ENCODE measurements at regions not wholly inside any gene's neighbourhood (a gene's known extent, or its start where the extent isn't known, plus 50 kb on each side); places are given as distances from the start of the nearest gene placed in this dataset.

DNA sequence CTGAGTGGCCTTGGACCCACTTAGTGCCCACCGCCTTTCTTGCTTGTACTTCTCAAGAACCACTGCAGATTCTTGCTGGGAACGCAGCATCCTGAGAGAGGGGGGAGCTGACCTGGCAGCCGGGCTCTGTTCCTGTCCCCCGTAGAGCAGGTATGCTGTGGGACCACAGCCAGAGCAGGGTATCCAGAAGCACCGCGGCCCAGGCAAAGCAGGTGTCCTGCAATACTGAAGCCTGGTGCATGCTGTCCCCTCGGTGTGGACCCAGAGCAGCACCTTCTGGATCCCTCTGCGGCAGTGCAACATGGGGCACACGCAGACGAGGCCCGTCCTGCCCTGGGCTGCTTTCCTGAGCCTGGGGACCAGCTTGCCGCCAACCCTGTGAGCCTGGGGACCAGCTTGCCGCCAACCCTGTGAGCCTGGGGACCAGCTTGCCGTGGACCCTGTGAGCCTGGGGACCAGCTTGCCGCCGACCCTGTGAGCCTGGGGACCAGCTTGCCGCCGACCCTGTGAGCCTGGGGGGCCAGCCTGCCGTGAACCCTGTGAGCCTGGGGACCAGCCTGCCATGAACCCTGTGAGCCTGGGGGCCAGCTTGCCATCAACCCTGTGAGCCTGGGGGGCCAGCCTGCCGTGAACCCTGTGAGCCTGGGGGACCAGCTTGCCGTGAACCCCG lies 60.9 kb upstream of the ADGRA1 start:
- no peak for DNase-seq (ENCODE audit: low read depth, low spot score)
- ChIA-PET POLR2A (no interaction called here), CTCF (no interaction called here)
- no peak overlapping the region for H3K4me3 ChIP-seq (ENCODE audit: low read depth, low read length)
- TF ChIP-seq, protein P1, sequence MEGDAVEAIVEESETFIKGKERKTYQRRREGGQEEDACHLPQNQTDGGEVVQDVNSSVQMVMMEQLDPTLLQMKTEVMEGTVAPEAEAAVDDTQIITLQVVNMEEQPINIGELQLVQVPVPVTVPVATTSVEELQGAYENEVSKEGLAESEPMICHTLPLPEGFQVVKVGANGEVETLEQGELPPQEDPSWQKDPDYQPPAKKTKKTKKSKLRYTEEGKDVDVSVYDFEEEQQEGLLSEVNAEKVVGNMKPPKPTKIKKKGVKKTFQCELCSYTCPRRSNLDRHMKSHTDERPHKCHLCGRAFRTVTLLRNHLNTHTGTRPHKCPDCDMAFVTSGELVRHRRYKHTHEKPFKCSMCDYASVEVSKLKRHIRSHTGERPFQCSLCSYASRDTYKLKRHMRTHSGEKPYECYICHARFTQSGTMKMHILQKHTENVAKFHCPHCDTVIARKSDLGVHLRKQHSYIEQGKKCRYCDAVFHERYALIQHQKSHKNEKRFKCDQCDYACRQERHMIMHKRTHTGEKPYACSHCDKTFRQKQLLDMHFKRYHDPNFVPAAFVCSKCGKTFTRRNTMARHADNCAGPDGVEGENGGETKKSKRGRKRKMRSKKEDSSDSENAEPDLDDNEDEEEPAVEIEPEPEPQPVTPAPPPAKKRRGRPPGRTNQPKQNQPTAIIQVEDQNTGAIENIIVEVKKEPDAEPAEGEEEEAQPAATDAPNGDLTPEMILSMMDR (IDR thresholded peaks at IDR 0.05; ENCODE audit: insufficient read depth, low read length, missing control alignments) = no peak

DNA sequence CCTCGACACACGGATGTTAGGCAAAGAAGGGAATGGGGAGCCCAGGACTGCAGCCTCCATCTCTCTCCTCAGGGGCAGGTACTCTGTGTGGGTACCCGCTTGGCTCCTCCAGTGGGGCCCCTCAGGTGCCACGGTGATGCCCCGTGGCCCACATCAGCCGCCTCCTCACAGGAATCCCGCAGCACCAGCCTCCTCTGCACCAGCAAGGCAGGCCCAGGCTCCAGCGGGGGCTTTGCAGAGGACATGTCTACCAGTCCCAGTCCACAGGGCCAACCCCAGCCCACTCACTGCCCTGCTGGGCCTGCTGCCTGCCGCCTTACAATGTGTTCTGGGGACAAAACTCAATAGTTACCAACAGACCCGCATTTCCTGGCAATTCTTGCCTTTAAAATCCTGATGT lies 61.6 kb upstream of the ADGRA1 start:
- CTCF ChIA-PET = no interaction called here
- no peak for DNase-seq (ENCODE audit: low read depth, low spot score)

DNA sequence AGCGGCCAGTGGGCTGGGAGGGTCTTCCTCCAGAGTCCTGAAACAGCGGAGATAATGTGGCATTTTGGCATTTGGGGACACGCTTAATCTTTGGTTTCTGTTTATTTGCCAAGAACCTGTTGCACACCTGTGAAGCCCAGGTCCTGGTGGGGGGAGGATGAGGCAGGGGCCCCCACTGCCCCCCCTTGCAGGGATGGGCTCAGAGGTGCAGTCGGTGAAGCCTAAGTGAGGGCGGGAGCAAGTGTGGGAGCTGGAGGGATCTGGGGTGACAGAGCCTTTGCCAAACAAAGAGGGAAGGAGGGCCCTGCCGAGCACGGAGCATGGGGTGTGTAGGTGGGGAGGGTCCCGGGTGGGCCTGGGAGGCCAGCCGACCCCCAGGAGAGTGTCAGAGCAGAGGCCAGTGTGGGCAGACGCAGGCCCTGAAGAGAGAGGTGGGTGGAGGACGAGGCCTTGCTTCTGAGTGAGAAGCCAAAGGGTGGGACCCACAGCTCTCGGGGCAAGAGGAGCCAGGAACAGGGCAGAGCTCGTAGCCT lies 62.1 kb upstream of the ADGRA1 start:
- TF ChIP-seq, protein P1 (IDR thresholded peaks at IDR 0.05; ENCODE audit: insufficient read depth, low read length, missing control alignments) = no peak
- CTCF ChIA-PET = no interaction called here
- POLR2A ChIA-PET = no interaction called here
- DNase-seq (ENCODE audit: low read depth, low spot score) = no peak
- H3K4me3 ChIP-seq (ENCODE audit: low read depth, low read length) = no peak overlapping the region

More for the DNA sequence above, 61.6 kb upstream of the ADGRA1 start:
- TF ChIP-seq, protein P1 (IDR thresholded peaks at IDR 0.05; ENCODE audit: insufficient read depth, low read length, missing control alignments) = no peak
- POLR2A ChIA-PET = no interaction called here
- H3K4me3 ChIP-seq (ENCODE audit: low read depth, low read length) = no peak overlapping the region

DNA sequence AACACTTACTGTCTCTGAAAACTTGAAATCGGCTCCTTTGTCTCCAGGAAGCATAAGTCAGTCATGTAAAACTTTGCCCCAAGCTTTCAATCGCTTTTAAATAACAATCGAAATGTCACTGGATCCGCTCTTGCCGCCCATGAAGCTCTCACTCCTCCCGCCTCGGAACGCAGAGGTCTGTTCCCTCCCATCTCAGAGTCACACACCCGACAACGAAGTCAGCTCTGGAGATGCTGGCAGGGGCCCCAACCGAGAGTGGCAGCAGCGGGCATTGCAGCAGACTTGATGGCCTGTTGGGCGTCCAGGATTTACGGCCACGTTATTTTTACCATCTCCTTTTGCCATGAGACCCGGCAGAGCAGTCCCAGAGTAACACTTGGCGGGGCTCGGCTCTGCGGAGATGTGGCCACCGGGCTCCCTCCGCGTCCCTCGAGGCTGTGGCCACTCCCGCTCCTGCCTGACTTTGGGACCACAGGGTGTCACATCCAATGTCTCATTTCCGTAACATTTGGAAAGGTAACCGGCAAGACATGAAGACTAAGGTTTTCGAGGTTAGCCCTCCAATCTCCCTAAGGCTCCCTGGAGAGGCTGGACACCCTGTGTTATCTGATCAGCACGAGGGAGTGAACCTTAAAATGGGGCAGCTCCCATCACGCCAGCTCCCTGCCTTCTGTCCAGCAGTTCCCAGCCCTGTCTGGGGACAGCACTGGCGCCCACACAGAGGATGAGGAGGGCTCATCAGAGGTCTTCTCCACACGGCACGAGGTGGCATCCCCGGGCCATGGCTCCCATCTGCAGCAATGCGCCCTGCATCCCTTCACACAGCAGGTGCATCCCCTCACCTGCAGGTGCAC lies 62.8 kb upstream of the ADGRA1 start:
- CTCF ChIA-PET = interaction anchor here (0.6 kb wide), 1 partner anchor 25 kb away, joined by 3 read pairs; no protein-coding TSS in a partner anchor
- TF ChIP-seq, protein P1 (IDR thresholded peaks at IDR 0.05; ENCODE audit: insufficient read depth, low read length, missing control alignments) = no peak
- POLR2A ChIA-PET = no interaction called here
- H3K4me3 ChIP-seq (ENCODE audit: low read depth, low read length) = no peak overlapping the region
- DNase-seq (ENCODE audit: low read depth, low spot score) = no peak

DNA sequence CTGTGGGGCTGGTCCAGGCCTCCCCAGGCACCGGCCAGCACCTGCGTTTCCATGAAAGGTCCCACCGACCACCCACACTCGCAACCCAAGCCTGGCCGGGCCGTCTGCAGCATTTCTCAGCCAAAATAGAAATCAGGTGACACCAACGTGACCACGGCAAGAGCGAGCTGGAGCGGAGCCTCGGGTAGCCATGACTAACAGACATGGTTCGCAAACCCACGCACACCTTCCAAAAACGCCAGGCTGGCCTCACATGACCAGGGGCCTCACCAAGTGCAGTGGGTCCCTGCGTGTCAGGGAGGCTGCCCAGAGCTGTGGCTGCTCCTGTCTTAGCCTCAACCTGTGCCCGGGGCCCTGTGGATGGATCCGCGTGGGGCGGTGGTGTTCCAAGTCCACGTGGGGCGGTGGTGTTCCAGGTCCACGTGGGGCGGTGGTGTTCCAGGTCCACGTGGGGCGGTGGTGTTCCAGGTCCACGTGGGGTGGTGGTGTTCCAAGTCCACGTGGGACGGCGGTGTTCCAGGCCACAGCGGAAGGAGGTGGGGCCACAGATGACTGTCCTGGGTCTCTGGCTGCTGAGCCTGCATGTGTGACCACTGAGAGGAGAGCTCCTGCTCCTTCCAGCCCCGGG lies 64.4 kb upstream of the ADGRA1 start:
- CTCF ChIA-PET = no interaction called here
- POLR2A ChIA-PET = no interaction called here

More for the DNA sequence above, 64.4 kb upstream of the ADGRA1 start:
- no peak overlapping the region for H3K4me3 ChIP-seq (ENCODE audit: low read depth, low read length)
- no peak for DNase-seq (ENCODE audit: low read depth, low spot score)
- TF ChIP-seq, protein P1 (IDR thresholded peaks at IDR 0.05; ENCODE audit: insufficient read depth, low read length, missing control alignments) = no peak

Measured in AG04449 (cell line).